OCI-LY3 (cell line): ENCODE measurements at regions not wholly inside any gene's neighbourhood (a gene's known extent, or its start where the extent isn't known, plus 50 kb on each side); places are given as distances from the start of the nearest gene placed in this dataset.
"Not testable (repeated sequence)": the region's sequence is repeated elsewhere in the genome, so short reads cannot be mapped to it uniquely, and the experiment has no call there.

ENCODE experiments used
- H2AFZ ChIP-seq: fragments of 200-600, 300-600 bp; shearing (Covaris generic); 2 replicates; pipeline ENCODE4 v1.6.0; 2014; ENCODE audit warnings: antibody characterized with exemption, low read depth, low read length
- H3K27ac ChIP-seq: fragments of 200-600, 300-600 bp; sonication (generic); 2 replicates; pipeline ENCODE4 v1.5.1; 2014; ENCODE audit warnings: mild to moderate bottlenecking, low read length, moderate library complexity, mixed read lengths
- H3K27me3 ChIP-seq: fragments of 200-600, 300-600 bp; sonication (generic); 2 replicates; pipeline ENCODE4 v1.6.1; 2014; ENCODE audit warnings: low read depth, low read length, mixed read lengths
- H3K36me3 ChIP-seq: fragments of 200-600, 300-600 bp; sonication (generic); replicated peaks from 2 replicates; pipeline ENCODE3; 2014; ENCODE audit warnings: low read depth, low read length, mixed read lengths
- H3K4me1 ChIP-seq: fragments of 300-600, 200-600 bp; sonication (generic); 2 replicates; pipeline ENCODE4 v1.6.1; 2014; ENCODE audit warnings: low read length, mixed read lengths
- H3K4me2 ChIP-seq: fragments of 200-600, 300-600 bp; sonication (generic); 2 replicates; pipeline ENCODE4 v1.6.1; 2014; ENCODE audit warnings: low read length, mixed read lengths
- H3K4me3 ChIP-seq: fragments of 300-600, 200-600 bp; sonication (generic); 2 replicates; pipeline ENCODE4 v1.5.1; 2014; ENCODE audit warnings: antibody characterized with exemption, mild to moderate bottlenecking, low read length, moderate library complexity
- H3K79me2 ChIP-seq: fragments of 300-600, 200-600 bp; shearing (Covaris generic); 2 replicates; pipeline ENCODE4 v1.6.1; 2014; ENCODE audit warnings: mild to moderate bottlenecking, low read length, mixed read lengths
- H3K9ac ChIP-seq: fragments of 300-600, 200-600 bp; shearing (Covaris generic); 2 replicates; pipeline ENCODE4 v1.6.0; 2014; ENCODE audit warnings: mild to moderate bottlenecking, low read length, moderate library complexity
- H3K9me3 ChIP-seq: fragments of 200-600, 300-600 bp; shearing (Covaris generic); 2 replicates; pipeline ENCODE4 v1.6.1; 2014; ENCODE audit warnings: low read length, mixed read lengths; ENCODE audit not compliant: insufficient read depth
- H4K20me1 ChIP-seq: fragments of 200-600, 300-600 bp; sonication (generic); 2 replicates; pipeline ENCODE4 v1.6.1; 2016; ENCODE audit warnings: low read length, mixed read lengths; ENCODE audit not compliant: insufficient read depth
- EZH2phosphoT487 ChIP-seq: fragments of 200-600 bp; shearing (Covaris generic); IDR thresholded peaks from 2 replicates; pipeline ENCODE4 v1.6.1; 2018; ENCODE audit warnings: antibody characterized with exemption, mixed run types, low read depth
- TF ChIP-seq, protein P1 (sequence below): fragments of 200-600, 300-600 bp; sonication (generic); IDR thresholded peaks from 2 replicates; pipeline ENCODE4 v1.5.1; 2014; ENCODE audit warnings: antibody characterized with exemption, low read length, low read depth

DNA sequence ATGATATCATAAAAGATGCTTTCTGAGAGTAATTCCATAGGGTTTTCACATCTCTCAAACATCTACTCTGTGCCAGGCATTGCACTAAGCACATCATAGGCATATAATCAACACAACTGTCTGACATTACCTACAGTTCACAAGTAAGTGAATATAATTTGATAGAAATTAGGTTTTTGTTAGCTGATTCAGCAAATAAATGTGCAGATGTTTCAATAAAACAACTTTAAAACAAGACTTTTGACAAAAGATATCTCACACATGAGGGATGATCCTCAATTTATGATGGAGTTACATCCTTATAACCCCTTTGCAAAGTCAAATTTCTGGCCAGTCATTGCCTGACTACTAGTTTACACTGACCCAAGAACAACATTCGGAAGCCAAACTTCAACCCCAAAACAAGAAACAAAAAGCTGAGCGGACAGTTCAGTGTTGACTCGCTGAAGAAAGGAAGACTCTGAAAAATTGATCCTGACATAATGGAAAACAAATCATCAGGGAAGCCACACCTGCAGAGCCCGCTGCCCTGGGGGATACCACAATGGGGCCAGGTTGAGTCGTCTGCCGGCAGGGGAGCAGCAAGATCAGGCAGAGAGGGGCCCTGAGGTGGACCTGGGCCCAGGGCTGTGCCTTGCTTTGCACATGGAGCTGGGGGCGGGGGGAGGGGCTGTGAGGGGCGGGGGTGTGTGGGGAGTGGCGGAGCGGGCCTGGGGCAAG, 739.2 kb upstream of the GJE1 start:
- H2AFZ ChIP-seq, result no peak overlapping the region
- no peak overlapping the region for H3K27ac ChIP-seq
- peaks cover 8% of the 10 kb centered on the region; the same call in 1 of the 2 replicates for H3K4me1 ChIP-seq
- no peak overlapping the region for H3K4me2 ChIP-seq
- H3K27me3 ChIP-seq, result no peaks in the 10 kb centered on the region
- no peaks in the 10 kb centered on the region for H4K20me1 ChIP-seq
- no peaks in the 10 kb centered on the region for H3K36me3 ChIP-seq
- no peak overlapping the region for H3K9ac ChIP-seq
- H3K9me3 ChIP-seq, result no peaks in the 10 kb centered on the region
- no peak overlapping the region for H3K4me3 ChIP-seq
- TF ChIP-seq EZH2phosphoT487, result no peak
- TF ChIP-seq, protein P1, sequence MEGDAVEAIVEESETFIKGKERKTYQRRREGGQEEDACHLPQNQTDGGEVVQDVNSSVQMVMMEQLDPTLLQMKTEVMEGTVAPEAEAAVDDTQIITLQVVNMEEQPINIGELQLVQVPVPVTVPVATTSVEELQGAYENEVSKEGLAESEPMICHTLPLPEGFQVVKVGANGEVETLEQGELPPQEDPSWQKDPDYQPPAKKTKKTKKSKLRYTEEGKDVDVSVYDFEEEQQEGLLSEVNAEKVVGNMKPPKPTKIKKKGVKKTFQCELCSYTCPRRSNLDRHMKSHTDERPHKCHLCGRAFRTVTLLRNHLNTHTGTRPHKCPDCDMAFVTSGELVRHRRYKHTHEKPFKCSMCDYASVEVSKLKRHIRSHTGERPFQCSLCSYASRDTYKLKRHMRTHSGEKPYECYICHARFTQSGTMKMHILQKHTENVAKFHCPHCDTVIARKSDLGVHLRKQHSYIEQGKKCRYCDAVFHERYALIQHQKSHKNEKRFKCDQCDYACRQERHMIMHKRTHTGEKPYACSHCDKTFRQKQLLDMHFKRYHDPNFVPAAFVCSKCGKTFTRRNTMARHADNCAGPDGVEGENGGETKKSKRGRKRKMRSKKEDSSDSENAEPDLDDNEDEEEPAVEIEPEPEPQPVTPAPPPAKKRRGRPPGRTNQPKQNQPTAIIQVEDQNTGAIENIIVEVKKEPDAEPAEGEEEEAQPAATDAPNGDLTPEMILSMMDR, result no peak
- no peaks in the 10 kb centered on the region for H3K79me2 ChIP-seq

DNA sequence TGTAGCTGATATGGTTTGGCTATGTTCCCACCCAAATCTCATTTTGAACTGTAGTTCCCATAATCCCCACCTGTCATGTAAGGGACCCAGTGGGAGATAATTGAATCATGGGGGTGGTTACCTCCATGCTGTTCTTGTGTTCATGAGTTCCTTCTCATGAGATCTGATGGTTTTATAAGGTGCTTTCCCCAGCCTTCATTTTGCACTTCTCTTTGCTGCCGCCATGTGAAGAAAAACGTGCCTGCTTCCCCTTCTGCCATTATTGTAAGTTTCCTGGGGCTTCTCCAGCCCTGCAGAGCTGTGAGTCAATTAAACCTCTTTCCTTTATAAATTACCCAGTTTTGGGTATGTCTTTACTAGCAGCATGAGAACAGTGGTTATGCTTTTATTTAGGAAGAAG, 741.6 kb upstream of the GJE1 start:
- not testable (repeated sequence) for H3K4me3 ChIP-seq, H3K27ac ChIP-seq, H4K20me1 ChIP-seq, H3K9me3 ChIP-seq, H3K4me2 ChIP-seq, H3K27me3 ChIP-seq, H3K9ac ChIP-seq, H3K36me3 ChIP-seq, H3K4me1 ChIP-seq, H3K79me2 ChIP-seq
- TF ChIP-seq, protein P1, result 0 out of 2 replicates have a peak, but pooled peaks have one; percentile 4
- H2AFZ ChIP-seq, result peak overlapping the region; percentile 39; the same call in 1 of the 2 replicates

DNA sequence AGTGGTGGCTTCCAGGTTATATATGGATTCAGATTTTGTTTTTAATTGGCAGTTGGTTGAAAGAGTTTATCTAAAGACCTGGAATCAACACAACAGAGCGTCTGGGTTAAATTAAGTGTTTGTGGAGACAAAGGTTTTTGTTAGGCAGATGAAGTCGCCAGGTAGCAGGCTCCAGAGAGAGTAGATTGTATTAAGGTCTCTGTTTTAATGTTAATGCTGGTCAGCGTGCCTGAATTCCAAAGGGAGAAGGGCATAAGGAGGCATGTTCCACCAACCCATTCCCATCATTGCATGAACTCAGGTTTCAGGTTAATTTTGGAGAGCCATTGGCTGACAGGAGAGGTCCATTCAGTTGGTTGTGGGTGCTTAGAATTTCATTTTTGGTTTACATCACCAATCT, 744.1 kb upstream of the GJE1 start:
- Histone ChIP-seq H3K9ac (no peak overlapping the region), H3K4me2 (no peak overlapping the region), H3K36me3 (no peaks in the 10 kb centered on the region), H3K4me3 (no peak overlapping the region), H3K27me3 (no peaks in the 10 kb centered on the region), H3K4me1 (peaks cover 8% of the 10 kb centered on the region; the same call in 1 of the 2 replicates), H2AFZ (no peak overlapping the region), H3K79me2 (no peaks in the 10 kb centered on the region), H3K27ac (no peak overlapping the region), H3K9me3 (no peaks in the 10 kb centered on the region), H4K20me1 (no peaks in the 10 kb centered on the region)
- TF ChIP-seq EZH2phosphoT487, result no peak
- TF ChIP-seq, protein P1, result no peak

DNA sequence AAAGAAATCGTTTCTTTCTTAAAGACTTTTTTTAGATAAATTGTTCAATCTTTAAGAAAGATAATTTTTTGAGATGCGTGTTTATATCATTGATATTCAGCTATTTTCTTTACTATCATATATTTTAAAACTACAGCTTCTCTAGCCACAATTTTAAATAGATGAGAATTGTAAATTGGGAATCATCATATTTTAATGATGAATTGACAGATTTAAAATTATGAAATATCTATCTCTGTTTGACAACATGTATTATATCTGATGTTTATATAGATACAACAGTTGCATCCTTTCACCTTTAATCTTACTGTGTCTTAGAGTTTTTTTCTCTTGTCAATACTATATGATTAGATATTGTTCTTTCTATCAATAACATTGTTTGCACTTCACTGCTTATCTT, 762.3 kb upstream of the GJE1 start:
- no peak overlapping the region for H3K4me2 ChIP-seq
- H3K79me2 ChIP-seq, result no peaks in the 10 kb centered on the region
- H3K4me1 ChIP-seq, result no peaks in the 10 kb centered on the region
- H3K9ac ChIP-seq, result no peak overlapping the region
- no peaks in the 10 kb centered on the region for H3K9me3 ChIP-seq
- H3K27ac ChIP-seq, result no peak overlapping the region
- TF ChIP-seq EZH2phosphoT487, result no peak
- TF ChIP-seq, protein P1, result no peak
- H3K4me3 ChIP-seq, result no peak overlapping the region
- H4K20me1 ChIP-seq, result no peaks in the 10 kb centered on the region
- no peaks in the 10 kb centered on the region for H3K27me3 ChIP-seq
- H3K36me3 ChIP-seq, result no peaks in the 10 kb centered on the region
- H2AFZ ChIP-seq, result no peak overlapping the region

DNA sequence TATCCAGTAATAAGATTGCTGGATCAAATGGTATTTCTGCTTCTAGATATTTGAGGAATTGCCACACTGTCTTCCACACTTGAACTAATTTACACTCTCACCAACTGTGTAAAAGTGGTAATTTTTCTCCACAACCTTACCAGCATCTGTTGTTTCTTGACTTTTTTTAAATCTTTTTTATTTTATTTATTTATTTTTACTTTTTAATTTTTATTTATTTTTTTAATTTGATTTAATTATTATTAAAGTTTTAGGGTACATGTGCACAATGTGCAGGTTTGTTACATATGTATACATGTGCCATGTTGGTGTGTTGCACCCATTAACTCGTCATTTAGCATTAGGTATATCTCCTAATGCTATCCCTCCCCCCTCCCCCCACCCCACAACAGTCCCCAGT, 765.9 kb upstream of the GJE1 start:
- H3K4me1 ChIP-seq, H3K27ac ChIP-seq, H3K36me3 ChIP-seq, H3K79me2 ChIP-seq, H3K27me3 ChIP-seq, H2AFZ ChIP-seq, H3K9ac ChIP-seq, H3K9me3 ChIP-seq, H3K4me2 ChIP-seq, H3K4me3 ChIP-seq, H4K20me1 ChIP-seq: not testable (repeated sequence)
